Vagina (tissue), 2 donors: ENCODE measurements at regions not wholly inside any gene's neighbourhood (a gene's known extent, or its start where the extent isn't known, plus 50 kb on each side); places are given as distances from the start of the nearest gene placed in this dataset.

Experiments
- CTCF ChIP-seq, 3 experiments: fragments of 450-650 bp in 2 of 3; fragments of 200-600 bp in 1 of 3; sonication (generic) in 1 of 3; IDR thresholded peaks; one replicate each; pipeline ENCODE4 v1.5.1; 2017 to 2019; ENCODE audit warnings: antibody characterized with exemption in 3 of 3, mild to moderate bottlenecking in 2 of 3, moderate library complexity in 2 of 3
- POLR2A ChIP-seq, 2 donors: fragments of 450-650 bp; IDR thresholded peaks; one replicate each; pipeline ENCODE4 v1.6.1; 2017; ENCODE audit warnings: antibody characterized with exemption in 2 of 2, mild to moderate bottlenecking in 2 of 2, moderate library complexity in 2 of 2

- TF ChIP-seq POLR2A (IDR thresholded peaks at IDR 0.05) (no peak), CTCF (IDR thresholded peaks at IDR 0.05) (no peak)
Observed at GRCh38 chr5:25033658-25034057, 388.9 kb upstream of the CDH10 start.
